IPS-NIHi7 (cell line): ENCODE measurements at regions not wholly inside any gene's neighbourhood (a gene's known extent, or its start where the extent isn't known, plus 50 kb on each side); places are given as distances from the start of the nearest gene placed in this dataset.
"Not testable (repeated sequence)": the region's sequence is repeated elsewhere in the genome, so short reads cannot be mapped to it uniquely, and the experiment has no call there.

ENCODE experiments used
- DNase-seq: peaks from one replicate; pipeline ENCODE4 v3.0.0; 2012; ENCODE audit warnings: mixed read lengths; ENCODE audit errors: extremely low spot score

- no peak for DNase-seq
Measured at GRCh38 chrX:131219271-131219670, 69.8 kb downstream of the IGSF1 start.

- DNase-seq: no peak
Measured at GRCh38 chrX:131217989-131218388, 71.1 kb downstream of the IGSF1 start.

DNA sequence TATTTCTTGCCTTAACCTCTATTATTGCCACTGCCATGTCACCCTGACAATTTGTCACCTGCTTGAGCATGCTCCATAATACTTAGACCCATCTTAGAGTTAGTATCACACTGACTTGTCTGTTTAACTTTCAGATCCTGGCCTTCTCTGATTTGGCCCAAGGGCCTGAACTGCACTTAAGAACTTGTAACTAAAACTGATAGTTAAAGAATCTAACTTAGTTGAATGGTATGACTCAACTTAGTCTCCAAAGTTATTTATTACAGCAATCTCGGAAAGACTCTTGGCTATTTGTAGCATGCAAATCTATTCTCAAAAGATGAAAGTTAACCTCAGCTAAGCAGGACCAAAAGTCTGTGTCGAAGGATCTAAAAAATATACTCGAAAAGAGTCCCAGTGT, 72.3 kb downstream of the IGSF1 start:
- DNase-seq: no peak

DNA sequence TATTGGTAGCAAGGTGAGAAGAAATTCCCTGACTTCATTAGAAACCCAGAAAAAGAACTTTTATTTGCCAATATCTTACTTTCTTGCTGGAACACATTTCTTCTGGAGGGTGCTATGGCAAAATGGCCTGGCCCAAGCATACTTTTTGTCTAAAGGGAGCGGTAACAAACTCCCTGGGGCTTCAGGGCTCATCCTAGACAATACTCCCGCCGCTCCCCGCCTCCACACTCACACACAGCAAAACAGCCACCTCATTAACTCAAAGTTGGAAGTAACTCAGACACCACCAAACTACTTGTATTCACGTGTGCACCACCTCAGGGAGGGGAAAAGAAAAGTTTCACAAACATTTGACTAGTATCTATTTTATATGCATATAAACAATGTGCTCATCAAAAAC, 75.7 kb downstream of the IGSF1 start:
- DNase-seq: peak; percentile 31

DNA sequence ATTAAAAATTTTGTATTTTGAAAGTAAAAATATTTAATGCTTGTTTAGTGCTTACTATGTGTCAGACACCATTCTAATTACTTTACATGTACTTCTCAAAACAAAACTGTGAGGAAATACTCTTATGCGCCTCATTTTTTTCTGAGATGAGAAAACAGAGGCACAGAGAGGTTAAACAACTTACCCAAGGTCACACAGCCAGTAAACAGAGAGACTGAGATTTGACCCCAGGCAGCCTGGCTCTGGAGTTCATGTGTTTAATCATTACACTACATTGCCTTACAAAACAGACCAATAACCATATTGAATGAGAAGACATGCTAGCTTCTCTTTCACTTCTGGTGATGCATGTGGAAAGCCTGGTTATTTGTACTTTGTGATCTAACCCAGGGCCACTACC, 86.3 kb downstream of the IGSF1 start:
- DNase-seq: no peak

GRCh38 chrX:131201986-131202385, 87.1 kb downstream of the IGSF1 start:
- no peak for DNase-seq

DNA sequence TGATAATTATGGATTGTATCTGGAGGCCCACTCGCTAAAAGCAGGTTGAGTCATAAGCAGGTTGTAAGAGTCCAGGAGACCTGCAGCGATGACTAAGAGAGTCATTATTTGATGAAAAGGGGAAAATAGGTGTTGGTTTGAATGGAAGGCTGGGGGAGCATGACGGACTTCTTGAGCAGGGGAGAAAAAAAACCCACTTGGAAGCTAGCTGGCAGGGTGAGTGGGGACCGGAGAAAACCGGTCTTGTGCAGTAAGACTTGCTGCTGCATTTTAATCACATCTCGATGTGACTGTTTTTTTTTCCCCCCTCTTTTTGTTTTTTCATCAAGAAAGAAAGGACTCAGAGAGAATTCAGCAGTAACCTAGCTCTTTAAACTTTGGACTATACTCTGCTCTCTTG, 90.0 kb downstream of the IGSF1 start:
- DNase-seq: no peak

DNA sequence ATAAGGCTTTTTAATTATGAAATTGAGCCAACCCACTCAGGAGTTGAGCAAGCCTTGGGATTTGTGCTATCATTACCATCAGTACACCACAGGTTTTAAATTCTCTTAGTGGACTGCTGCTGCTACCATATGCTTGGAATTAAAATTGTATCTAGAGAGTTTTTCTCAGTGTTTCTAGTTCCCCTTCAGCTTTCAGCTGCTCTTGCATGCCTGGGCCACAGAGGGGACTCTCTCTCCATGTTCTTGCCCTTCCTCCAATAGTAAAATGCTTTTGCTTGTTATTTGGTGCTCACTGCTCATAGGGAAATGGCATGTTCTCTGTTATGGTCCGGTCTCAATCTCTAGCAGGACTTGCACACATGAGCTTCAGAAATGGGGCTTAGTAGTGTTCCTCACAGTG, 101.9 kb downstream of the IGSF1 start:
- no peak for DNase-seq

GRCh38 chrX:131170148-131170547, 112.0 kb downstream of the ARHGAP36 start:
- no peak for DNase-seq

- not testable (repeated sequence) for DNase-seq
Measured at GRCh38 chrX:131163645-131164044, 105.5 kb downstream of the ARHGAP36 start.

- DNase-seq: not testable (repeated sequence)
Measured at GRCh38 chrX:131157656-131158055, 99.5 kb downstream of the ARHGAP36 start.

- peak; percentile 28 for DNase-seq
Measured at GRCh38 chrX:131146702-131147101, 88.6 kb downstream of the ARHGAP36 start.
